Immature natural killer cell (primary cell): ENCODE measurements at regions not wholly inside any gene's neighbourhood (a gene's known extent, or its start where the extent isn't known, plus 50 kb on each side); places are given as distances from the start of the nearest gene placed in this dataset.

ENCODE experiments used
- DNase-seq, 3 donors: peaks; one replicate each; pipeline ENCODE4 v3.0.0; 2022; ENCODE audit warnings: mixed read lengths in 1 of 3
- H3K27ac Mint-ChIP-seq, 6 donors: one replicate each; pipeline ENCODE4 v1.8.0; 2020; ENCODE audit warnings: mixed read lengths in 6 of 6, mild to moderate bottlenecking in 5 of 6, inconsistent platforms in 4 of 6, moderate library complexity in 3 of 6
- H3K27me3 Mint-ChIP-seq, 3 donors: one replicate each; pipeline ENCODE4 v1.8.0; 2020 to 2021; ENCODE audit warnings: low read depth in 3 of 3, mild to moderate bottlenecking in 3 of 3, mixed read lengths in 3 of 3, moderate library complexity in 3 of 3, inconsistent platforms in 1 of 3
- H3K36me3 Mint-ChIP-seq, 3 donors: one replicate each; pipeline ENCODE4 v1.8.0; 2020; ENCODE audit warnings: mixed read lengths in 3 of 3, inconsistent platforms in 2 of 3, mild to moderate bottlenecking in 2 of 3
- H3K4me1 Mint-ChIP-seq, 2 donors: one replicate each; pipeline ENCODE4 v1.8.0; 2020; ENCODE audit warnings: inconsistent platforms in 2 of 2, mild to moderate bottlenecking in 2 of 2, mixed read lengths in 2 of 2, moderate library complexity in 1 of 2
- H3K4me3 Mint-ChIP-seq, 5 donors: one replicate each; pipeline ENCODE4 v1.8.0; 2020; ENCODE audit warnings: mild to moderate bottlenecking in 5 of 5, mixed read lengths in 5 of 5, inconsistent platforms in 3 of 5, moderate library complexity in 3 of 5
- H3K9me3 Mint-ChIP-seq, 6 donors: one replicate each; pipeline ENCODE4 v1.8.0; 2020; ENCODE audit warnings: mild to moderate bottlenecking in 6 of 6, mixed read lengths in 6 of 6, inconsistent platforms in 4 of 6, moderate library complexity in 3 of 6

- DNase-seq, result no peak
- no peaks in the 10 kb centered on the region for H3K4me1 Mint-ChIP-seq
- no peaks in the 10 kb centered on the region for H3K36me3 Mint-ChIP-seq
- no peak overlapping the region for H3K4me3 Mint-ChIP-seq
- H3K27ac Mint-ChIP-seq, result no peak overlapping the region
- H3K27me3 Mint-ChIP-seq, result no peaks in the 10 kb centered on the region
- peaks cover 1 to 53% (median 12%) of the 10 kb centered on the region in 6 donors for H3K9me3 Mint-ChIP-seq
Measured at GRCh38 chr6:115733426-115733825, 327.3 kb downstream of the FRK start.

- H3K4me3 Mint-ChIP-seq, result no peak overlapping the region
- no peaks in the 10 kb centered on the region for H3K36me3 Mint-ChIP-seq
- peaks cover 3 to 42% (median 14%) of the 10 kb centered on the region in 6 donors for H3K9me3 Mint-ChIP-seq
- H3K27ac Mint-ChIP-seq, result no peak overlapping the region
- H3K4me1 Mint-ChIP-seq, result no peaks in the 10 kb centered on the region
- no peak for DNase-seq
- H3K27me3 Mint-ChIP-seq, result no peaks in the 10 kb centered on the region
Measured at GRCh38 chr6:115729036-115729435, 331.7 kb downstream of the FRK start.

- peaks cover 3 to 42% (median 15%) of the 10 kb centered on the region in 6 donors for H3K9me3 Mint-ChIP-seq
- no peaks in the 10 kb centered on the region for H3K36me3 Mint-ChIP-seq
- H3K27ac Mint-ChIP-seq, result no peak overlapping the region
- no peaks in the 10 kb centered on the region for H3K27me3 Mint-ChIP-seq
- no peak overlapping the region for H3K4me3 Mint-ChIP-seq
- no peak for DNase-seq
- H3K4me1 Mint-ChIP-seq, result no peaks in the 10 kb centered on the region
Measured at GRCh38 chr6:115728171-115728570, 332.5 kb downstream of the FRK start.

GRCh38 chr6:115721564-115721963, 339.1 kb downstream of the FRK start:
- Mint-ChIP-seq H3K27me3 (peaks cover 0 to 2% (median 0%) of the 10 kb centered on the region in 3 donors), H3K4me3 (no peak overlapping the region), H3K27ac (no peak overlapping the region), H3K9me3 (peaks cover 6 to 23% (median 11%) of the 10 kb centered on the region in 6 donors), H3K36me3 (no peaks in the 10 kb centered on the region), H3K4me1 (no peaks in the 10 kb centered on the region)
- no peak for DNase-seq

- Mint-ChIP-seq H3K36me3 (no peaks in the 10 kb centered on the region), H3K27me3 (peaks cover 0 to 2% (median 0%) of the 10 kb centered on the region in 3 donors), H3K9me3 (peaks cover 6 to 26% (median 11%) of the 10 kb centered on the region in 6 donors), H3K4me1 (no peaks in the 10 kb centered on the region), H3K4me3 (no peak overlapping the region), H3K27ac (no peak overlapping the region)
- no peak for DNase-seq
Measured at GRCh38 chr6:115720900-115721299, 339.8 kb downstream of the FRK start.

GRCh38 chr6:115717472-115717871, 343.2 kb downstream of the FRK start:
- Mint-ChIP-seq H3K4me3 (no peak overlapping the region), H3K27ac (no peak overlapping the region), H3K4me1 (no peaks in the 10 kb centered on the region), H3K9me3 (peaks cover 3 to 32% (median 13%) of the 10 kb centered on the region in 6 donors), H3K36me3 (no peaks in the 10 kb centered on the region), H3K27me3 (peaks cover 0 to under 1% (median 0%) of the 10 kb centered on the region in 3 donors)
- DNase-seq, result no peak

- H3K4me3 Mint-ChIP-seq, result no peak overlapping the region
- no peak overlapping the region for H3K27ac Mint-ChIP-seq
Measured at GRCh38 chr6:115717062-115717461, 343.6 kb downstream of the FRK start.

GRCh38 chr6:115712291-115712961, 348.3 kb downstream of the FRK start:
- peaks cover 4 to 30% (median 12%) of the 10 kb centered on the region in 6 donors for H3K9me3 Mint-ChIP-seq
- H3K36me3 Mint-ChIP-seq, result no peaks in the 10 kb centered on the region
- H3K27ac Mint-ChIP-seq, result no peak overlapping the region
- H3K4me3 Mint-ChIP-seq, result no peak overlapping the region
- DNase-seq, result no peak
- peaks cover 0 to 3% (median 2%) of the 10 kb centered on the region in 3 donors for H3K27me3 Mint-ChIP-seq
- H3K4me1 Mint-ChIP-seq, result no peaks in the 10 kb centered on the region

More at GRCh38 chr6:115717062-115717461, 343.6 kb downstream of the FRK start:
- H3K27me3 Mint-ChIP-seq, result no peaks in the 10 kb centered on the region
- H3K4me1 Mint-ChIP-seq, result no peaks in the 10 kb centered on the region
- DNase-seq, result no peak
- H3K9me3 Mint-ChIP-seq, result peaks cover 3 to 32% (median 13%) of the 10 kb centered on the region in 6 donors
- no peaks in the 10 kb centered on the region for H3K36me3 Mint-ChIP-seq

- Mint-ChIP-seq H3K27ac (no peak overlapping the region), H3K27me3 (peaks cover 0 to 3% (median 2%) of the 10 kb centered on the region in 3 donors), H3K9me3 (peaks cover 2 to 24% (median 9%) of the 10 kb centered on the region in 6 donors), H3K4me1 (no peaks in the 10 kb centered on the region), H3K36me3 (no peaks in the 10 kb centered on the region), H3K4me3 (no peak overlapping the region)
- DNase-seq, result no peak
Measured at GRCh38 chr6:115708850-115709249, 351.8 kb downstream of the FRK start.

GRCh38 chr6:115706981-115707380, 353.7 kb downstream of the FRK start:
- H3K36me3 Mint-ChIP-seq, result no peaks in the 10 kb centered on the region
- peaks cover 7 to 33% (median 17%) of the 10 kb centered on the region in 6 donors for H3K9me3 Mint-ChIP-seq
- no peak overlapping the region for H3K27ac Mint-ChIP-seq
- H3K4me1 Mint-ChIP-seq, result no peaks in the 10 kb centered on the region
- H3K27me3 Mint-ChIP-seq, result peaks cover 0 to 3% (median 2%) of the 10 kb centered on the region in 3 donors
- H3K4me3 Mint-ChIP-seq, result no peak overlapping the region
- no peak for DNase-seq

- Mint-ChIP-seq H3K9me3 (peaks cover 7 to 33% (median 18%) of the 10 kb centered on the region in 6 donors), H3K27ac (no peak overlapping the region), H3K4me1 (no peaks in the 10 kb centered on the region), H3K4me3 (no peak overlapping the region), H3K36me3 (no peaks in the 10 kb centered on the region), H3K27me3 (peaks cover 0 to 3% (median 2%) of the 10 kb centered on the region in 3 donors)
- no peak for DNase-seq
Measured at GRCh38 chr6:115706324-115706723, 354.4 kb downstream of the FRK start.

GRCh38 chr6:115704028-115704427, 356.7 kb downstream of the FRK start:
- Mint-ChIP-seq H3K27me3 (no peaks in the 10 kb centered on the region), H3K4me3 (no peak overlapping the region), H3K36me3 (no peaks in the 10 kb centered on the region), H3K9me3 (peaks cover 4 to 37% (median 18%) of the 10 kb centered on the region in 6 donors), H3K27ac (no peak overlapping the region), H3K4me1 (no peaks in the 10 kb centered on the region)
- DNase-seq, result no peak

GRCh38 chr6:115691433-115691832, 369.3 kb downstream of the FRK start:
- DNase-seq, result no peak
- H3K27me3 Mint-ChIP-seq, result peaks cover 0 to 2% (median 0%) of the 10 kb centered on the region in 3 donors
- no peaks in the 10 kb centered on the region for H3K36me3 Mint-ChIP-seq
- no peak overlapping the region for H3K27ac Mint-ChIP-seq
- H3K9me3 Mint-ChIP-seq, result peaks cover 0 to 13% (median 9%) of the 10 kb centered on the region in 6 donors
- no peak overlapping the region for H3K4me3 Mint-ChIP-seq
- H3K4me1 Mint-ChIP-seq, result no peaks in the 10 kb centered on the region

- Mint-ChIP-seq H3K4me3 (no peak overlapping the region), H3K4me1 (no peaks in the 10 kb centered on the region), H3K36me3 (no peaks in the 10 kb centered on the region), H3K9me3 (peaks cover 0 to 12% (median 6%) of the 10 kb centered on the region in 6 donors), H3K27ac (no peak overlapping the region), H3K27me3 (no peaks in the 10 kb centered on the region)
- DNase-seq, result no peak
Measured at GRCh38 chr6:115690854-115691253, 369.8 kb downstream of the FRK start.
